Heart right ventricle (tissue), 16 donors: ENCODE measurements at regions not wholly inside any gene's neighbourhood (a gene's known extent, or its start where the extent isn't known, plus 50 kb on each side); places are given as distances from the start of the nearest gene placed in this dataset.

Experiments used
- ATAC-seq, 8 donors: fragments of 200-7000 bp; cut with Tn5 transposase; one replicate each; pipeline ENCODE4 v1.9.1; 2020; ENCODE audit warnings: mild to moderate bottlenecking in 8 of 8, moderate library complexity in 8 of 8, moderate number of reproducible peaks in 1 of 8
- DNase-seq, 2 donors: peaks; one replicate each; pipeline ENCODE4 v3.0.0-alpha.2; 2020
- H3K27ac ChIP-seq, 10 donors: fragments of 200-600 bp; sonication (generic) in 2 of 10; one replicate each; pipeline versions ENCODE4 v1.5.0 to v1.8.0; 2020 to 2022; ENCODE audit warnings: mild to moderate bottlenecking in 3 of 10
- H3K27me3 ChIP-seq, 7 donors: fragments of 200-600 bp; one replicate each; pipeline ENCODE4 v1.8.0; 2021 to 2022; ENCODE audit warnings: mild to moderate bottlenecking in 2 of 7
- H3K36me3 ChIP-seq, 9 donors: fragments of 200-600 bp; sonication (generic) in 1 of 9; one replicate each; pipeline versions ENCODE4 v1.5.0 to v1.8.0; 2020 to 2022; ENCODE audit warnings: mild to moderate bottlenecking in 2 of 9
- H3K4me1 ChIP-seq, 9 donors: fragments of 200-600 bp; sonication (generic) in 1 of 9; one replicate each; pipeline versions ENCODE4 v1.5.0 to v1.8.0; 2020 to 2022; ENCODE audit warnings: mild to moderate bottlenecking in 4 of 9
- H3K4me3 ChIP-seq, 10 donors: fragments of 200-600 bp; sonication (generic) in 2 of 10; one replicate each; pipeline versions ENCODE4 v1.5.0 to v1.8.0; 2020 to 2022; ENCODE audit warnings: mild to moderate bottlenecking in 7 of 10, moderate library complexity in 2 of 10
- H3K9me3 ChIP-seq, 11 donors: fragments of 200-600 bp in 10 of 11; sonication (generic) in 2 of 11; one replicate each; pipeline versions ENCODE4 v1.5.0 to v1.8.0; 2013 to 2022; ENCODE audit warnings: mild to moderate bottlenecking in 2 of 11, control low read depth in 1 of 11, moderate library complexity in 1 of 11
- WGBS, 2 donors: extraction: QIAGEN DNeasy Blood & Tissue Kit; methylation state at CpG; one replicate each; pipeline ENCODE4 v1.1.7; 2013; ENCODE audit warnings: inconsistent platforms in 1 of 2; 5-methylcytosine and 5-hydroxymethylcytosine counted together
- intact Hi-C, 10 donors: fragments of 100-400 bp; cut with DNase I; formaldehyde crosslinking; loops; one replicate each; pipeline versions ENCODE4 v1.11.1 to v1.14.2; 2022
- TF ChIP-seq, protein P1 (sequence below), 9 donors: fragments of 200-600 bp; sonication (generic) in 2 of 9; IDR thresholded peaks; one replicate each; pipeline versions ENCODE4 v1.5.0 to v1.8.0; 2021 to 2022; ENCODE audit warnings: antibody characterized with exemption in 9 of 9, mild to moderate bottlenecking in 5 of 9, moderate library complexity in 1 of 9
- donor health status: Arrhythmogenic right ventricular cardiomyopathy.
- donor health status: ischemic (EF 13 %, LVEDD 7.1; RV severe dilation, severe dysfunction).
- donor health status: healthy with polysubstance abuse.
- donor health status: DM: no; HTN: yes; CAD: no.
- donor health status: DM: no; HTN: no; CAD: no.
- donor health status: ischemic (EF 25% LVEDD 6.9; RV normal size, moderate dysfunction).
- donor health status: ischemic (EF 25% LVEDD 5.7; RV mildly dilated, moderate dysfunction).
- donor health status: healthy.
- donor health status: DM: yes; HTN: yes; CAD: no.
- donor health status: Ischemic cardiomyopathy.
- donor health status: ischemic (EF 35%, LVEDD 5.7; RV mildly dilated, moderate dysfunction).
- donor health status: nonischemic (EF 11% LVEDD 7.7; RV severe dilation, severe dysfunction).
- donor health status: DM: yes; HTN: yes; CAD: no.
- donor health status: PGD.
- donor health status: ischemic (EF 29% LVEDD 5.4; RV normal size, mild dysfunction).
- donor health status: nonischemic (EF 23%, LVEDD 6.1; RV moderate dilation, normal function).

DNA sequence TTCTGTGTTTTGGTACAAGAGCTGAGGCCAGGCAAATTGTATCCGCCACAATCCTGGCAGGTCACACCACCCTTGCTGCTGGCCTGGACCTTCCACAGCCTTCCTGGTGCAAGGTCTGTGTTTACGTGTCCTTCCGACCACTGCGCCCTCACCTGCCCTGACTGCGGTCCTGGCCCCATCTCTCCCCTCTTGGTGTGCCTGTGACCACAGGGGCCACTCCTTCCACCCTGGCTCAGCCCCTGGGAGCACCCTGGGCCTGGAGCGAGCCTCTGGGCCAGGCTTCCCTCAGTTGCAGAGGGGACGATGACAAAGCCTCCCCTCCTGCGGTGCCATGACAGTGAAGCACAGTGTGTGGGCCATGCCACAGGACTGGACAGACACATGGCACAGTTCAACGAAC lies 104.5 kb downstream of the PLXNA1 start:
- intact Hi-C loops, result no loop called here
- no peak for DNase-seq
- 86 to 88% methylated on average over 9 of the region's 9 CpGs for WGBS, 2 donors

DNA sequence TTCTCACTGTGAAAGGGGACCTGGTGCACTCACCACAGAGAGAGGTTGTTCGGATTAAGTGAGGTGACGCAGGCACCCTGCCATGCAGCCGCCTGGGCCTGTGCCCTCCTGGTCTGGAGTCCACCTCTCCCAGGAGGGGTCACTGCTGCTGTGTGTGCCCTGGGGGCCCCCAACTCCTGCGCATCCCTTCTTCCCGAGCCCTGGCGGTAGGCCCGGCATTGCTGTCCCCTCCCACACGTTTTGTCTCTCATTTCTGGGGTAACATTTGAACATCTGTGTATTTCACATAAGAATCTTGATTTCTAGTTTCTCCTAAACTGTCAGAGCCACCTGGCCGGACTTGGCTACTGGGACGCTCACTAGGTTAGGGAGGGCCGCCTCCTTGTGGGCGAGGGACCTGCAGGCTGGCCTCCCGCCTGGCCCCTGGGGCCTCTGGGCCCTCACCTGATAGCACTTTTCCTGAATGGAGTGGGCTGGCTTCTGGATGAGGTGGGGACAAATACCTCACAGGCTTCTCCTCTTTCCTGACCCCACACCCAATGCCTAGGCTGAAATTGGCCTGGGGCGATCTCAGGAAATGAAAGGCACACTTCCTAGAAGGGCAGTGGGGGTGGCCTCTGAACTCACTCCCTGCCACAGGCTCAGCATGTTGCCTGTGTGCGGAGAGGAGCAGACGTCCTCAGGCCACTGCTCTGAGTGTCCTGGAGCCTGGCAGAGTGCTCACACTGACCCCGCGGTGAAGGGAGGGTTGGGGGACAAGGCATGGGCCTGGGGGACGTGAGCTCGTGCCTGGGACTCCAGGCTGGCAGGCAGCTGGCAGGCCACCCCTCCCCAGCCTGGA lies 104.2 kb upstream of the PRR23E start:
- peak in 2 of 8 donors; percentile 6 to 10 for ATAC-seq
- intact Hi-C loops, result no loop called here

More for the DNA sequence above, 104.5 kb downstream of the PLXNA1 start:
- TF ChIP-seq, protein P1, sequence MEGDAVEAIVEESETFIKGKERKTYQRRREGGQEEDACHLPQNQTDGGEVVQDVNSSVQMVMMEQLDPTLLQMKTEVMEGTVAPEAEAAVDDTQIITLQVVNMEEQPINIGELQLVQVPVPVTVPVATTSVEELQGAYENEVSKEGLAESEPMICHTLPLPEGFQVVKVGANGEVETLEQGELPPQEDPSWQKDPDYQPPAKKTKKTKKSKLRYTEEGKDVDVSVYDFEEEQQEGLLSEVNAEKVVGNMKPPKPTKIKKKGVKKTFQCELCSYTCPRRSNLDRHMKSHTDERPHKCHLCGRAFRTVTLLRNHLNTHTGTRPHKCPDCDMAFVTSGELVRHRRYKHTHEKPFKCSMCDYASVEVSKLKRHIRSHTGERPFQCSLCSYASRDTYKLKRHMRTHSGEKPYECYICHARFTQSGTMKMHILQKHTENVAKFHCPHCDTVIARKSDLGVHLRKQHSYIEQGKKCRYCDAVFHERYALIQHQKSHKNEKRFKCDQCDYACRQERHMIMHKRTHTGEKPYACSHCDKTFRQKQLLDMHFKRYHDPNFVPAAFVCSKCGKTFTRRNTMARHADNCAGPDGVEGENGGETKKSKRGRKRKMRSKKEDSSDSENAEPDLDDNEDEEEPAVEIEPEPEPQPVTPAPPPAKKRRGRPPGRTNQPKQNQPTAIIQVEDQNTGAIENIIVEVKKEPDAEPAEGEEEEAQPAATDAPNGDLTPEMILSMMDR (IDR thresholded peaks at IDR 0.05), result no peak
- ATAC-seq, result no peak
- H3K9me3 ChIP-seq, result peaks cover 0 to 4% (median 0%) of the 10 kb centered on the region in 11 donors
- H3K27ac ChIP-seq, result no peak overlapping the region
- peaks cover 0 to 11% (median 0%) of the 10 kb centered on the region in 9 donors for H3K4me1 ChIP-seq
- H3K27me3 ChIP-seq, result peaks cover 0 to 29% (median 0%) of the 10 kb centered on the region in 7 donors
- H3K4me3 ChIP-seq, result no peak overlapping the region
- H3K36me3 ChIP-seq, result no peaks in the 10 kb centered on the region

DNA sequence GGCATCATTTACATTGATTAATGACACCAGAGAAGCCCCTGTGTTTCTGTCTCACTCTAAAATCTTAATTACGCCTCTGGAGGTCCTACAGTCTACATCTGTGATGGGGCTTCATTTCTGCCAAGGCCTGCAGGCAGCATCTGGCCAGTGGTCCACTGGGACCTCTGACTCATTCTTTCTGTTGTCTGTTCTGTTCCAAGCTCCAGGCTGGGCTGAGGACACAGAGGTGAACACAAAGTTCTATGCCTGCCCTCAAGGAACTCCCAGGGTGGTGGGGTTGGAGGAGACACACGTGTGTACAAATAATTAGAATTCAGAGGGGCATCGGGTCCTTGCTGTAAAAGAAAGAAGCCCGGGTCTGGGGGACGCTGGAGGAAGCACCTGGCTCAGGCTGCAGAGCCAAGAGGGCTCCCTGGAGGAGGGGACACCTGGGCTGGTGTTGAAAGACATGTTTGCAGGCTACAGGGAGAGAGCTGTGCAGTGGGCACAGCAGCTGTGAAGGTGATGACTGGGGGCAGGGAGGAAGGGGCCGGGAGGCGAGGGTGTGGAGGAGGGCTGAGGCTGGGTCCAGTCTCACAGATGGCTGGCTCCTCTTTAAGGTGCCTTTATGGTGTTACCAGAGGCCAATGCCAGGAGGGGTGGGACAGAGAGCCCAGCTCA lies 103.3 kb upstream of the PRR23E start:
- Histone ChIP-seq H3K9me3 (peaks cover 0 to 4% (median 0%) of the 10 kb centered on the region in 11 donors), H3K36me3 (no peaks in the 10 kb centered on the region), H3K27me3 (peaks cover 0 to 28% (median 0%) of the 10 kb centered on the region in 7 donors), H3K4me3 (no peak overlapping the region), H3K4me1 (peaks cover 0 to 11% (median 0%) of the 10 kb centered on the region in 9 donors), H3K27ac (no peak overlapping the region)
- ATAC-seq (peak; percentile 37 to 85 (median 65)), DNase-seq (peak in 1 of 2 donors; percentile 22)
- 74 to 78% methylated on average over 7 of the region's 7 CpGs for WGBS, 2 donors
- TF ChIP-seq, protein P1 (IDR thresholded peaks at IDR 0.05), result no peak
- intact Hi-C loops, result no loop called here

More for the DNA sequence above, 104.2 kb upstream of the PRR23E start:
- peaks cover 0 to 4% (median 0%) of the 10 kb centered on the region in 11 donors for H3K9me3 ChIP-seq
- H3K36me3 ChIP-seq, result no peaks in the 10 kb centered on the region
- no peak overlapping the region for H3K4me3 ChIP-seq
- TF ChIP-seq, protein P1 (IDR thresholded peaks at IDR 0.05), result no peak
- no peak for DNase-seq
- peaks cover 0 to 11% (median 0%) of the 10 kb centered on the region in 9 donors for H3K4me1 ChIP-seq
- peaks cover 0 to 29% (median 0%) of the 10 kb centered on the region in 7 donors for H3K27me3 ChIP-seq
- H3K27ac ChIP-seq, result no peak overlapping the region
- 77 to 80% methylated on average over 20 of the region's 20 CpGs for WGBS, 2 donors
